H9 (cell line): ENCODE measurements at regions not wholly inside any gene's neighbourhood (a gene's known extent, or its start where the extent isn't known, plus 50 kb on each side); places are given as distances from the start of the nearest gene placed in this dataset.

ENCODE experiments used
- DNase-seq: peaks from one replicate; pipeline ENCODE4 v3.0.0-alpha.2; 2017
- H2AFZ ChIP-seq: one replicate; pipeline ENCODE4 v1.6.1; 2013; ENCODE audit warnings: mild to moderate bottlenecking, low read length, control low read depth, moderate library complexity
- H2AK5ac ChIP-seq: 2 replicates; pipeline ENCODE4 v1.6.1; 2013; ENCODE audit warnings: low read length, control low read depth, mixed read lengths; ENCODE audit not compliant: insufficient read length
- H2BK120ac ChIP-seq: one replicate; pipeline ENCODE4 v1.6.1; 2013; ENCODE audit warnings: low read depth, mild to moderate bottlenecking, low read length, control low read depth, inconsistent platforms; ENCODE audit not compliant: poor library complexity, severe bottlenecking
- H2BK12ac ChIP-seq: 2 replicates; pipeline ENCODE4 v1.6.1; 2013; ENCODE audit warnings: low read length, control low read depth, mixed read lengths, low read depth; ENCODE audit not compliant: insufficient read length
- H2BK15ac ChIP-seq: 2 replicates; pipeline ENCODE4 v1.6.1; 2013; ENCODE audit warnings: low read depth, low read length, control low read depth
- H2BK20ac ChIP-seq: one replicate; pipeline ENCODE4 v1.6.1; 2013; ENCODE audit warnings: low read depth, mild to moderate bottlenecking, low read length, control low read depth, inconsistent platforms; ENCODE audit not compliant: poor library complexity, severe bottlenecking
- H2BK5ac ChIP-seq: 2 replicates; pipeline ENCODE4 v1.6.1; 2013; ENCODE audit warnings: low read length, control low read depth, mixed read lengths; ENCODE audit not compliant: insufficient read length
- H3K14ac ChIP-seq: 2 replicates; pipeline ENCODE4 v1.6.1; 2013; ENCODE audit warnings: low read length, control low read depth; ENCODE audit not compliant: insufficient read depth
- H3K18ac ChIP-seq: 2 replicates; pipeline ENCODE4 v1.6.1; 2013; ENCODE audit warnings: low read depth, mild to moderate bottlenecking, mixed read lengths, low read length, control low read depth; ENCODE audit not compliant: insufficient read length
- H3K23ac ChIP-seq: 2 replicates; pipeline ENCODE4 v1.6.1; 2013; ENCODE audit warnings: low read length, control low read depth, mixed read lengths, low read depth; ENCODE audit not compliant: insufficient read length
- H3K23me2 ChIP-seq: 2 replicates; pipeline ENCODE4 v1.6.1; 2013; ENCODE audit warnings: low read depth, mild to moderate bottlenecking, mixed read lengths, low read length, control low read depth; ENCODE audit not compliant: insufficient read length, poor library complexity, severe bottlenecking
- H3K27ac ChIP-seq: 2 replicates; pipeline ENCODE4 v1.5.1; 2013; ENCODE audit warnings: low read length, control low read depth, mixed read lengths, low read depth; ENCODE audit not compliant: insufficient read length
- H3K27me3 ChIP-seq: 2 replicates; pipeline ENCODE4 v1.6.1; 2013; ENCODE audit warnings: low read length, control low read depth, inconsistent platforms; ENCODE audit not compliant: insufficient read depth
- H3K4ac ChIP-seq: 2 replicates; pipeline ENCODE4 v1.6.1; 2013; ENCODE audit warnings: low read depth, mild to moderate bottlenecking, control low read depth, inconsistent platforms, low read length, moderate library complexity
- H3K4me1 ChIP-seq: 2 replicates; pipeline ENCODE4 v1.6.1; 2013; ENCODE audit warnings: low read length, control low read depth, inconsistent platforms; ENCODE audit not compliant: insufficient read depth
- H3K4me2 ChIP-seq: 2 replicates; pipeline ENCODE4 v1.6.1; 2013; ENCODE audit warnings: low read length, control low read depth, mixed read lengths; ENCODE audit not compliant: insufficient read length, insufficient read depth
- H3K56ac ChIP-seq: 2 replicates; pipeline ENCODE4 v1.6.1; 2013; ENCODE audit warnings: low read depth, mild to moderate bottlenecking, mixed read lengths, low read length, control low read depth; ENCODE audit not compliant: insufficient read length
- H3K79me1 ChIP-seq: 2 replicates; pipeline ENCODE4 v1.6.1; 2013; ENCODE audit warnings: low read depth, mild to moderate bottlenecking, moderate library complexity, low read length, control low read depth, inconsistent platforms; ENCODE audit not compliant: insufficient read depth, poor library complexity, severe bottlenecking
- H3K79me2 ChIP-seq: 2 replicates; pipeline ENCODE4 v1.6.1; 2013; ENCODE audit warnings: low read length, control low read depth, inconsistent platforms; ENCODE audit not compliant: insufficient read depth
- H3K9ac ChIP-seq: 2 replicates; pipeline ENCODE4 v1.6.1; 2013; ENCODE audit warnings: low read length, control low read depth, mixed read lengths; ENCODE audit not compliant: insufficient read length; ENCODE audit errors: extremely low read depth
- H3K9me3 ChIP-seq: one replicate; pipeline ENCODE4 v1.6.1; 2013; ENCODE audit warnings: low read depth, low read length, inconsistent platforms; ENCODE audit not compliant: control insufficient read depth
- H3T11ph ChIP-seq: one replicate; pipeline ENCODE4 v1.6.1; 2013; ENCODE audit warnings: mild to moderate bottlenecking, low read length, control low read depth, inconsistent platforms
- H4K20me1 ChIP-seq: one replicate; pipeline ENCODE4 v1.6.1; 2013; ENCODE audit not compliant: control insufficient read depth, insufficient read length, insufficient read depth
- H4K5ac ChIP-seq: 2 replicates; pipeline ENCODE4 v1.6.1; 2013; ENCODE audit warnings: low read depth, mild to moderate bottlenecking, mixed read lengths, low read length, control low read depth; ENCODE audit not compliant: insufficient read length
- H4K8ac ChIP-seq: replicated peaks from 2 replicates; pipeline ENCODE4 v1.6.1; 2013; ENCODE audit warnings: low read length, control low read depth, mixed read lengths, low read depth; ENCODE audit not compliant: insufficient read length
- H4K91ac ChIP-seq: 2 replicates; pipeline ENCODE4 v1.6.1; 2013; ENCODE audit warnings: low read depth, mild to moderate bottlenecking, moderate library complexity, mixed read lengths, low read length, control low read depth; ENCODE audit not compliant: insufficient read length
- H3K27ac Mint-ChIP-seq, 3 experiments: 2 replicates in 2 of 3; 3 replicates in 1 of 3; pipeline ENCODE4 v1.8.0; 2020 to 2021; ENCODE audit warnings: mixed read lengths in 3 of 3, mild to moderate bottlenecking in 1 of 3, moderate library complexity in 1 of 3
- H3K27me3 Mint-ChIP-seq: 2 replicates; pipeline ENCODE4 v1.8.0; 2021; ENCODE audit warnings: low read depth, mild to moderate bottlenecking, moderate library complexity, mixed read lengths
- H3K36me3 Mint-ChIP-seq, 3 experiments: 2 replicates in 2 of 3; 3 replicates in 1 of 3; pipeline ENCODE4 v1.8.0; 2020 to 2021; ENCODE audit warnings: low read depth in 3 of 3, mixed read lengths in 3 of 3; ENCODE audit not compliant: insufficient read depth in 1 of 3
- H3K4me1 Mint-ChIP-seq, 2 experiments: 2 replicates each; pipeline ENCODE4 v1.8.0; 2020; ENCODE audit warnings: mixed read lengths in 2 of 2
- H3K4me3 Mint-ChIP-seq, 2 experiments: 2 replicates in 1 of 2; 3 replicates in 1 of 2; pipeline ENCODE4 v1.8.0; 2020 to 2021; ENCODE audit warnings: mild to moderate bottlenecking in 2 of 2, mixed read lengths in 2 of 2, moderate library complexity in 1 of 2
- H3K9me3 Mint-ChIP-seq, 2 experiments: 2 replicates in 1 of 2; 3 replicates in 1 of 2; pipeline ENCODE4 v1.8.0; 2020; ENCODE audit warnings: mild to moderate bottlenecking in 2 of 2, mixed read lengths in 2 of 2, moderate library complexity in 1 of 2
- WGBS: extraction: QIAGEN DNeasy Blood & Tissue Kit; methylation state at CpG from one replicate; pipeline ENCODE4 v1.1.7; 2013; ENCODE audit warnings: missing lambda C conversion rate, low lambda C conversion rate, mixed read lengths; ENCODE audit not compliant: insufficient read length; ENCODE audit errors: extremely low coverage; 5-methylcytosine and 5-hydroxymethylcytosine counted together
- TF ChIP-seq, protein P1 (sequence below): fragments of 200-600 bp; sonication (generic); conservative IDR thresholded peaks from 3 replicates; pipeline ENCODE4 v1.8.0; 2021; ENCODE audit warnings: antibody characterized with exemption, mild to moderate bottlenecking

GRCh38 chr1:241412646-241413045 is 55.6 kb upstream of the RGS7 start:
- Histone ChIP-seq H2AFZ (no peak overlapping the region), H2BK20ac (no peak overlapping the region), H3K9ac (no peak overlapping the region), H3K9me3 (no peaks in the 10 kb centered on the region), H3K18ac (no peak overlapping the region), H4K91ac (no peak overlapping the region), H4K8ac (no peak overlapping the region), H3K23me2 (no peaks in the 10 kb centered on the region), H3K79me2 (no peaks in the 10 kb centered on the region), H3K79me1 (no peaks in the 10 kb centered on the region), H2BK5ac (no peak overlapping the region), H4K5ac (no peak overlapping the region), H3K4me1 (no peaks in the 10 kb centered on the region), H3K27me3 (no peaks in the 10 kb centered on the region), H2BK15ac (no peak overlapping the region), H2BK120ac (no peak overlapping the region), H3K14ac (no peak overlapping the region), H3K4me2 (no peak overlapping the region), H4K20me1 (no peaks in the 10 kb centered on the region), H2BK12ac (no peak overlapping the region), H3T11ph (no peak overlapping the region), H3K4ac (no peak overlapping the region), H2AK5ac (no peak overlapping the region), H3K56ac (no peak overlapping the region), H3K27ac (no peak overlapping the region), H3K23ac (no peak overlapping the region)
- Mint-ChIP-seq H3K27me3 (no peaks in the 10 kb centered on the region), H3K9me3 (no peaks in the 10 kb centered on the region), H3K36me3 (no peaks in the 10 kb centered on the region), H3K27ac (no peak overlapping the region), H3K4me3 (no peak overlapping the region), H3K4me1 (peaks cover 6 to 7% of the 10 kb centered on the region in 2 experiments)
- no CpG with 5 or more reads among the region's 4 CpGs for WGBS
- TF ChIP-seq, protein P1, sequence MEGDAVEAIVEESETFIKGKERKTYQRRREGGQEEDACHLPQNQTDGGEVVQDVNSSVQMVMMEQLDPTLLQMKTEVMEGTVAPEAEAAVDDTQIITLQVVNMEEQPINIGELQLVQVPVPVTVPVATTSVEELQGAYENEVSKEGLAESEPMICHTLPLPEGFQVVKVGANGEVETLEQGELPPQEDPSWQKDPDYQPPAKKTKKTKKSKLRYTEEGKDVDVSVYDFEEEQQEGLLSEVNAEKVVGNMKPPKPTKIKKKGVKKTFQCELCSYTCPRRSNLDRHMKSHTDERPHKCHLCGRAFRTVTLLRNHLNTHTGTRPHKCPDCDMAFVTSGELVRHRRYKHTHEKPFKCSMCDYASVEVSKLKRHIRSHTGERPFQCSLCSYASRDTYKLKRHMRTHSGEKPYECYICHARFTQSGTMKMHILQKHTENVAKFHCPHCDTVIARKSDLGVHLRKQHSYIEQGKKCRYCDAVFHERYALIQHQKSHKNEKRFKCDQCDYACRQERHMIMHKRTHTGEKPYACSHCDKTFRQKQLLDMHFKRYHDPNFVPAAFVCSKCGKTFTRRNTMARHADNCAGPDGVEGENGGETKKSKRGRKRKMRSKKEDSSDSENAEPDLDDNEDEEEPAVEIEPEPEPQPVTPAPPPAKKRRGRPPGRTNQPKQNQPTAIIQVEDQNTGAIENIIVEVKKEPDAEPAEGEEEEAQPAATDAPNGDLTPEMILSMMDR: no peak
- no peak for DNase-seq
